Frontal cortex (tissue), 3 donors: ENCODE measurements at regions not wholly inside any gene's neighbourhood (a gene's known extent, or its start where the extent isn't known, plus 50 kb on each side); places are given as distances from the start of the nearest gene placed in this dataset.

ENCODE experiments used
- DNase-seq, 2 donors: peaks; one replicate each; pipeline ENCODE4 v3.0.0; 2012; ENCODE audit warnings: low spot score in 2 of 2
- FAIRE-seq: peaks from 2 replicates; lab custom pipeline; 2012; peaks lifted over from hg19 to GRCh38; lab: Jason Lieb, UNC
- donor health status: control.
- donor health status: control.
- donor health status: control.

GRCh38 chr1:87794788-87795614, 466.3 kb downstream of the LMO4 start:
- no peak for FAIRE-seq
- DNase-seq, result no peak

- DNase-seq (no peak), FAIRE-seq (no peak)
These were observed 467.1 kb downstream of the LMO4 start for GRCh38 chr1:87795615-87796337.

- FAIRE-seq, result no peak
- no peak for DNase-seq
These were observed 467.8 kb downstream of the LMO4 start for GRCh38 chr1:87796471-87796901.

GRCh38 chr1:87799451-87799850, 470.8 kb downstream of the LMO4 start:
- no peak for DNase-seq
- FAIRE-seq, result no peak

GRCh38 chr1:87800006-87800405, 471.3 kb downstream of the LMO4 start:
- FAIRE-seq (no peak), DNase-seq (no peak)

- FAIRE-seq (no peak), DNase-seq (no peak)
These were observed 474.7 kb downstream of the LMO4 start for GRCh38 chr1:87803375-87803774.

GRCh38 chr1:87804128-87804527, 475.4 kb downstream of the LMO4 start:
- DNase-seq (no peak), FAIRE-seq (no peak)

GRCh38 chr1:87805666-87806378, 477.1 kb downstream of the LMO4 start:
- DNase-seq, result no peak
- FAIRE-seq, result no peak

- FAIRE-seq (no peak), DNase-seq (no peak)
These were observed 477.9 kb downstream of the LMO4 start for GRCh38 chr1:87806379-87807094.

- FAIRE-seq (no peak), DNase-seq (no peak)
These were observed 481.5 kb downstream of the LMO4 start for GRCh38 chr1:87810166-87810565.

- DNase-seq, result no peak
- no peak for FAIRE-seq
These were observed 484.3 kb downstream of the LMO4 start for GRCh38 chr1:87812871-87813577.

- no peak for FAIRE-seq
- DNase-seq, result no peak
These were observed 485.9 kb downstream of the LMO4 start for GRCh38 chr1:87814573-87814972.

GRCh38 chr1:87816646-87817045, 488.0 kb downstream of the LMO4 start:
- no peak for FAIRE-seq

GRCh38 chr1:87820668-87821334, 492.1 kb downstream of the LMO4 start:
- DNase-seq (no peak), FAIRE-seq (no peak)

More at GRCh38 chr1:87816646-87817045, 488.0 kb downstream of the LMO4 start:
- DNase-seq, result no peak

- DNase-seq, result no peak
- no peak for FAIRE-seq
These were observed 492.6 kb downstream of the LMO4 start for GRCh38 chr1:87821335-87821697.

GRCh38 chr1:87826681-87827251, 498.1 kb downstream of the LMO4 start:
- FAIRE-seq (no peak), DNase-seq (peak in 1 of 2 donors; percentile 3)

- DNase-seq (no peak), FAIRE-seq (no peak)
These were observed 500.7 kb downstream of the LMO4 start for GRCh38 chr1:87829360-87829759.

- FAIRE-seq, result no peak
- DNase-seq, result no peak
These were observed 501.8 kb downstream of the LMO4 start for GRCh38 chr1:87830432-87830978.
